ENCODE measurements at regions not wholly inside any gene's neighbourhood (a gene's known extent, or its start where the extent isn't known, plus 50 kb on each side); places are given as distances from the start of the nearest gene placed in this dataset.

GRCh38 chr10:7487528-7487927 lies 76.7 kb upstream of the SFMBT2 start:
- TF ChIP-seq, protein P1, sequence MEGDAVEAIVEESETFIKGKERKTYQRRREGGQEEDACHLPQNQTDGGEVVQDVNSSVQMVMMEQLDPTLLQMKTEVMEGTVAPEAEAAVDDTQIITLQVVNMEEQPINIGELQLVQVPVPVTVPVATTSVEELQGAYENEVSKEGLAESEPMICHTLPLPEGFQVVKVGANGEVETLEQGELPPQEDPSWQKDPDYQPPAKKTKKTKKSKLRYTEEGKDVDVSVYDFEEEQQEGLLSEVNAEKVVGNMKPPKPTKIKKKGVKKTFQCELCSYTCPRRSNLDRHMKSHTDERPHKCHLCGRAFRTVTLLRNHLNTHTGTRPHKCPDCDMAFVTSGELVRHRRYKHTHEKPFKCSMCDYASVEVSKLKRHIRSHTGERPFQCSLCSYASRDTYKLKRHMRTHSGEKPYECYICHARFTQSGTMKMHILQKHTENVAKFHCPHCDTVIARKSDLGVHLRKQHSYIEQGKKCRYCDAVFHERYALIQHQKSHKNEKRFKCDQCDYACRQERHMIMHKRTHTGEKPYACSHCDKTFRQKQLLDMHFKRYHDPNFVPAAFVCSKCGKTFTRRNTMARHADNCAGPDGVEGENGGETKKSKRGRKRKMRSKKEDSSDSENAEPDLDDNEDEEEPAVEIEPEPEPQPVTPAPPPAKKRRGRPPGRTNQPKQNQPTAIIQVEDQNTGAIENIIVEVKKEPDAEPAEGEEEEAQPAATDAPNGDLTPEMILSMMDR (IDR thresholded peaks at IDR 0.05): no peak
- TF ChIP-seq RELA (CRISPR knock-in tag; IDR thresholded peaks at IDR 0.05; ENCODE audit: borderline replicate concordance): no peak
- TF ChIP-seq STAT6 (CRISPR knock-in tag; conservative IDR thresholded peaks at IDR 0.05; ENCODE audit: low read depth): no peak
- no peak for TF ChIP-seq ZNF138 (CRISPR knock-in tag; conservative IDR thresholded peaks at IDR 0.05)
- no peak for TF ChIP-seq CBFB (CRISPR knock-in tag; IDR thresholded peaks at IDR 0.05; ENCODE audit: low read depth)
- no peak for TF ChIP-seq CREB1 (CRISPR knock-in tag; IDR thresholded peaks at IDR 0.05)
- no peak for TF ChIP-seq NR2C2 (CRISPR knock-in tag; IDR thresholded peaks at IDR 0.05)
- no peak for TF ChIP-seq FOXJ3 (CRISPR knock-in tag; IDR thresholded peaks at IDR 0.05; ENCODE audit: borderline replicate concordance)
- no peak for TF ChIP-seq ELF4 (CRISPR knock-in tag; IDR thresholded peaks at IDR 0.05; ENCODE audit: low read depth)
- TF ChIP-seq, protein P2, sequence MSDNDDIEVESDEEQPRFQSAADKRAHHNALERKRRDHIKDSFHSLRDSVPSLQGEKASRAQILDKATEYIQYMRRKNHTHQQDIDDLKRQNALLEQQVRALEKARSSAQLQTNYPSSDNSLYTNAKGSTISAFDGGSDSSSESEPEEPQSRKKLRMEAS (CRISPR knock-in tag; IDR thresholded peaks at IDR 0.05): no peak
